ENCODE measurements at regions not wholly inside any gene's neighbourhood (a gene's known extent, or its start where the extent isn't known, plus 50 kb on each side); places are given as distances from the start of the nearest gene placed in this dataset.

DNA sequence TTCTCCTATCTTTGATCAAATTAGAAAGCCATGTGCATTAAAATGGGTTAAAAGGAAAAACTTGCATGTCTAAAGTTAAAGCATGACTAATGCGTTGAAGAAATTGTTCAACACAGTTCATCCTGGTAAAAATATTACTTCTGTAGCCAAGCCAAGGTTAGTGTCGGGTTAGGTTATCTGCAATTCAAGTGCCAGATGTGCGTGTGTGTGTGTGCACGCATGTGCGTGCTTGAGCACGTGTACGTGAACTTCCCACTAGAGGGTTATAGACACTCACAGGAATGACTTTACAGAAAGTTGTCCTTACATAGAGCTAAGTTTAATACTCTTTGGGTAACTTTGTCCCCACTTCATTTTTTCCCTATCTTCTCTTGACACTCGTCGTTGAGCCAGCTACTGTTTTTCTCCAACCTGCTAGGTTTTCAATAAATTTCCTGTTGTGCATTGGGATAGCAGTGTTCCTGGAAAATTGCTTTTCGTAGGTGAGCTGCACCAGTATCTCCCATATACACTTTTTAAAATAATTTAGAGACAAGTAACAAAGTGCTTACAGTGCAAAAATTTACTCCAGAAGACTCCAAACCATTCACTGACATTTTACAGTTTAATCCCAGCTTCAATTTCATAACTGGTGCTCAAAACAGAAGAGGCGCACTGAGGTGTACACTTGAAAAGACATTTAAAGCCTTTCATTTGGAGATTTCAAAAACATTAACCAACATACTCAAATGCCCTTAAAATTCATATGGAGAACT, 353.8 kb downstream of the NFIB start:
- Mint-ChIP-seq H3K27me3 (ENCODE audit: unreplicated experiment) (peaks cover 2% of the 10 kb centered on the region), H3K4me3 (ENCODE audit: unreplicated experiment) (no peak overlapping the region), H3K4me1 (ENCODE audit: unreplicated experiment) (peaks cover 10% of the 10 kb centered on the region), H3K27ac (ENCODE audit: unreplicated experiment) (no peak overlapping the region), H3K36me3 (ENCODE audit: low read depth, unreplicated experiment) (no peaks in the 10 kb centered on the region), H3K9me3 (ENCODE audit: unreplicated experiment) (no peaks in the 10 kb centered on the region)
- TF ChIP-seq, protein P1, sequence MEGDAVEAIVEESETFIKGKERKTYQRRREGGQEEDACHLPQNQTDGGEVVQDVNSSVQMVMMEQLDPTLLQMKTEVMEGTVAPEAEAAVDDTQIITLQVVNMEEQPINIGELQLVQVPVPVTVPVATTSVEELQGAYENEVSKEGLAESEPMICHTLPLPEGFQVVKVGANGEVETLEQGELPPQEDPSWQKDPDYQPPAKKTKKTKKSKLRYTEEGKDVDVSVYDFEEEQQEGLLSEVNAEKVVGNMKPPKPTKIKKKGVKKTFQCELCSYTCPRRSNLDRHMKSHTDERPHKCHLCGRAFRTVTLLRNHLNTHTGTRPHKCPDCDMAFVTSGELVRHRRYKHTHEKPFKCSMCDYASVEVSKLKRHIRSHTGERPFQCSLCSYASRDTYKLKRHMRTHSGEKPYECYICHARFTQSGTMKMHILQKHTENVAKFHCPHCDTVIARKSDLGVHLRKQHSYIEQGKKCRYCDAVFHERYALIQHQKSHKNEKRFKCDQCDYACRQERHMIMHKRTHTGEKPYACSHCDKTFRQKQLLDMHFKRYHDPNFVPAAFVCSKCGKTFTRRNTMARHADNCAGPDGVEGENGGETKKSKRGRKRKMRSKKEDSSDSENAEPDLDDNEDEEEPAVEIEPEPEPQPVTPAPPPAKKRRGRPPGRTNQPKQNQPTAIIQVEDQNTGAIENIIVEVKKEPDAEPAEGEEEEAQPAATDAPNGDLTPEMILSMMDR (IDR thresholded peaks at IDR 0.05; ENCODE audit: unreplicated experiment): no peak
- no peak for DNase-seq (ENCODE audit: low spot score)

DNA sequence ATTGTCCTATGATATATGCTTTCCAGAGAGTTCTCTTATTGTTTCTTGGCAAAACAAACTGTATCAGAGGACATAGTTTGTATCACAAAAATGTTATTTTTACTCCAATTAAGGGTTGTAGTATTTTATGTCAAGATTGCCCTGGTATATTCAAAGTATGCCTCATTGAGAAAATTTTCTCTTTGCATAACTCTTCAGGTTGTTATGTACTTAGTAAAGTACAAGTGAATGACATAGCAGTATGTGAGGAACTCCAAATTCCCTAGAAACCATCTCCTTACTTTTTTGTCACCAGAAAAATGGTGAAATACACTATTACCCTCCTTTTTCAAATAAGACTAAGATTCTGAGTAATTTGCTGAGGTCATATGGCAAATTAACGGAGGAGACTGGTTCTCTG, 355.3 kb downstream of the NFIB start:
- H3K36me3 Mint-ChIP-seq (ENCODE audit: low read depth, unreplicated experiment): no peaks in the 10 kb centered on the region
- H3K4me1 Mint-ChIP-seq (ENCODE audit: unreplicated experiment): peaks cover 10% of the 10 kb centered on the region
- TF ChIP-seq, protein P1 (IDR thresholded peaks at IDR 0.05; ENCODE audit: unreplicated experiment): no peak
- H3K4me3 Mint-ChIP-seq (ENCODE audit: unreplicated experiment): no peak overlapping the region
- H3K27me3 Mint-ChIP-seq (ENCODE audit: unreplicated experiment): no peaks in the 10 kb centered on the region
- no peak for DNase-seq (ENCODE audit: low spot score)
- H3K9me3 Mint-ChIP-seq (ENCODE audit: unreplicated experiment): no peaks in the 10 kb centered on the region
- H3K27ac Mint-ChIP-seq (ENCODE audit: unreplicated experiment): no peak overlapping the region

DNA sequence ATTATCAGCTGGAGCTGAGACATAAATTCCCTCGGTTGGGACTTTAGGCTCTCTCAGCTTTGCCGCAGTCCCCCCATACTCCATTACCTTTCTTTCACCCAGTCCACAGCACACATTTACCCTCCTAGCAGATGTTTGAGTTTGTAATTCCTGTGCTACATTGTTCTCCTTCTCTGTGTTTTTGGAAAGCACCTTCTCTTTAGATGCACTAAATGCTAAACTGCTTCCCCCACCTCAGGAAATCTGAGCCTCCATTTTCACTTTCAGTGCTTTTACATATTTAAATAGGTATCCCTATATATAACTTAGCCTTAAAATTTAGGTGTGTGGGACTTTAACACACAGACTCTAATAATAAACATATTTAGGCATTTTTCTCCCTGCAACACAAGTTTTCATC, 356.9 kb downstream of the NFIB start:
- no peaks in the 10 kb centered on the region for H3K27me3 Mint-ChIP-seq (ENCODE audit: unreplicated experiment)
- no peak for DNase-seq (ENCODE audit: low spot score)
- no peaks in the 10 kb centered on the region for H3K9me3 Mint-ChIP-seq (ENCODE audit: unreplicated experiment)
- TF ChIP-seq, protein P1 (IDR thresholded peaks at IDR 0.05; ENCODE audit: unreplicated experiment): no peak
- no peak overlapping the region for H3K4me3 Mint-ChIP-seq (ENCODE audit: unreplicated experiment)
- H3K27ac Mint-ChIP-seq (ENCODE audit: unreplicated experiment): no peak overlapping the region
- H3K36me3 Mint-ChIP-seq (ENCODE audit: low read depth, unreplicated experiment): no peaks in the 10 kb centered on the region
- peaks cover 9% of the 10 kb centered on the region for H3K4me1 Mint-ChIP-seq (ENCODE audit: unreplicated experiment)

- H3K36me3 Mint-ChIP-seq (ENCODE audit: low read depth, unreplicated experiment): no peaks in the 10 kb centered on the region
- TF ChIP-seq, protein P1 (IDR thresholded peaks at IDR 0.05; ENCODE audit: unreplicated experiment): no peak
- no peaks in the 10 kb centered on the region for H3K9me3 Mint-ChIP-seq (ENCODE audit: unreplicated experiment)
- DNase-seq (ENCODE audit: low spot score): no peak
- H3K4me1 Mint-ChIP-seq (ENCODE audit: unreplicated experiment): no peaks in the 10 kb centered on the region
- no peak overlapping the region for H3K4me3 Mint-ChIP-seq (ENCODE audit: unreplicated experiment)
- no peaks in the 10 kb centered on the region for H3K27me3 Mint-ChIP-seq (ENCODE audit: unreplicated experiment)
- H3K27ac Mint-ChIP-seq (ENCODE audit: unreplicated experiment): no peak overlapping the region
These were observed 357.8 kb downstream of the NFIB start for GRCh38 chr9:13956107-13956506.

DNA sequence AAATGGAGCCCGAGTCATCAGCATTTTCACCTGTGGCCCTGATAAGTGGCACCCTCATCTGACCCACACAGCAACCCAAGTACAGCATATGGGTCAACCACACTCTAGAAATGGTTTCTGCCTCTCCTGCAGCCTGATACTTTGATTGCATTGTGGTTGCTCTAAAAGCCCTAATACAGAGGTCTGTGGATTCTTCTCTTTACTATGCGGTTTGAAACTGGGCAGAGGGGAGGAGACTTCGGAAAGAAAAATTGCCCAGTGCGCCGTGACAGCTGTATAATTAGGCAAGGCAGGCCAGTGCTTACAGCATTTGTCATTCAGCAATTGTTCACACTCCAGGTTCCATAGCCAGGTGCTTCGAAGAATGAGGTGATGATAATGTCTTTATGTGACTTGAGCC, 361.0 kb downstream of the NFIB start:
- TF ChIP-seq, protein P1 (IDR thresholded peaks at IDR 0.05; ENCODE audit: unreplicated experiment): no peak
- no peak for DNase-seq (ENCODE audit: low spot score)
- H3K27me3 Mint-ChIP-seq (ENCODE audit: unreplicated experiment): no peaks in the 10 kb centered on the region
- no peaks in the 10 kb centered on the region for H3K9me3 Mint-ChIP-seq (ENCODE audit: unreplicated experiment)
- no peaks in the 10 kb centered on the region for H3K36me3 Mint-ChIP-seq (ENCODE audit: low read depth, unreplicated experiment)
- H3K27ac Mint-ChIP-seq (ENCODE audit: unreplicated experiment): no peak overlapping the region
- H3K4me3 Mint-ChIP-seq (ENCODE audit: unreplicated experiment): no peak overlapping the region
- H3K4me1 Mint-ChIP-seq (ENCODE audit: unreplicated experiment): peaks cover 2% of the 10 kb centered on the region

Measured in endothelial cell (in vitro differentiated cells).